HG03066 (cell line): ENCODE measurements at regions not wholly inside any gene's neighbourhood (a gene's known extent, or its start where the extent isn't known, plus 50 kb on each side); places are given as distances from the start of the nearest gene placed in this dataset.

Experiments used
- ATAC-seq: cut with Tn5 transposase; IDR thresholded peaks from one replicate; pipeline ENCODE4 v1.9.1; 2021; ENCODE audit warnings: low read depth; ENCODE audit not compliant: unreplicated experiment

DNA sequence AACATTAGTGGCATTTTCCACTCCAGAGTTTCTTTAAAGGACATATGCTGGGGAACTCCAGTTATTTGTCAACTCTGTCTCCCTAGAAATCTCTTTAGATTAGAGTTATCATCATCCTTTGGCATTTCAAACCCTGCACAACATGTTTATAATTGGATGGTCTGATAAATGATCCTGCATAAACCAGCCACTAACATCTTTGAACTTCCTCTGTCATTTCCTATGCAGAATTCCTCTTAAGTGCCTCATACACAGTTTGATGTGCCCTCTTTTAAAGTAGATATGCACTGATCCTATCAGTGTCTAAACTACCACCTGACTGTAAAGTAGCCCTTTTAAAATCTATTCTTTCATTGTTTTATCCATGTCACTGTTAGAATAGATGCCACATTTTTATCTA, 306.3 kb upstream of the IRAK1BP1 start:
- no peak for ATAC-seq

DNA sequence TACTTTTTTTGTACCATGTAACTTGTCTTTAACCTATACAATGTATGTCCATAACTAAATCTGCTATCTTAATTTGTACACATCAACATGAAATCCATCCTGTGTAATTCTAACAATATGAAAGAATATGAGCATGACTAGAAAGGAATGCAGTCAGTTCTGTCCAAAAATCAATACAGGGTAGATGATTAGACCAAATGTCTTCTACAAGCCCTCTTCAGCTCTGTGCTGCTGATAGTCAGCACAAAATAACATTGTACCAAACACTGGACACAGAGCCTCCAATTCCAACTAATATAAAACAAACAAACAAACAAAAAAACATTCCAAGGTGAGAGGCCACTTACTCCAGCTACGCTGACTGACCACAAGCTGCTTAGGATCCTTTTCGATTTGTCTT, 301.4 kb upstream of the IRAK1BP1 start:
- ATAC-seq, result no peak

DNA sequence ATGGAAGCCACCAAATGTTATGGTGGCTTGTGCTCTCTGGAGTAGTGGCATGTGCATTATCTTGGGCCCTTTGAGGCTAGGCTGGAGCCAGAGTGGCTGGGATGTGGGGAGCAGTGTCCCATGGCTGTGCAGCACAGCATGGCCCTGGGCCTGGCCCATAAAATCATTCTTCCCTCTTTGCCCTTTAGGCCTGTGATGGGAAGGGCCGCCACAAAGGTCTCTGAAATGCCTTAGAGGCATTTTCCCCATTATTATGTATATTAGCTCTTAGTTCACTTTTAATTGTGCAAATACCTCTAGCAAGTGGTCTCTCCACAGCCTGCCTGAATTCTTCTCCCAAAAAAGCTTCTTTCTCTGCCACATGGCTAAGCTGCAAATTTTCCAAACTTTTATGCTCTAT, 297.3 kb upstream of the IRAK1BP1 start:
- ATAC-seq, result no peak

DNA sequence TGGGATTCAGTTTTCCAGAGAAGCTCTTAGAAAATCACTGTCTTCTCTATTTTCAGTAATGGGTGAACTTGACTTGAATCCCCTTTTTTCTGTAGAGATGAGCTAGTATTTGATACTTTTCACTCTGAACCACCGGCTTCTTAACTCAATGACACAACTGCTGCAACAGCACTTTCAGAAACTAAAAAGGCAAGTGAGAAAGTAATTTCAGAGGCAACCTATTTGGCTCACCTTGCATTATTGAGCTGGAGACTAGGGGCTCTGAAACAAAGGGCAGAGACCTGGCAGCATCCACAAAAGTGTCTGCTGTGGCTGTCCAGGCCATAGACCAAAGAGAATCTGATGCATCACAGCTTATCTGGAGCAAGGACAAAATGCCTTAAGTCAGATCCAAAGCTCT, 289.8 kb upstream of the IRAK1BP1 start:
- no peak for ATAC-seq

DNA sequence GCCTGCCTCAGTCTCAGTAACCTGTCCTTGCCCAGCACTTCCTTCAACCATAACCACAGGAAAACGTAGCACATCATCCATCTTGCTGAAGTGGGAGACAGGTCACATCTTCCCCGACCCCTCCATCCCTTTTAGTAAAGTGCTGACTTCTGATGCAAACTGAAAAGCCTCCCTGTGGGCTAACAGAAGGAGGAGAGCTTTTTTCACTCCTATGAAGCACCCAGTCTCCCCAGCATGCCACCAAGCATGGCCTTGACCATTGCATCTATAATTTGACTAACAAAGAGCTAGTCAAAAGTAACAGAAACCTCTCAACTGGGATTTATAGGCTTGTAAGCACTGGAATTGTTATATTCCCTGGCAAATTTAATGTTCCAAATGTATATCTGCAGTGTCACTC, 288.9 kb upstream of the IRAK1BP1 start:
- no peak for ATAC-seq

DNA sequence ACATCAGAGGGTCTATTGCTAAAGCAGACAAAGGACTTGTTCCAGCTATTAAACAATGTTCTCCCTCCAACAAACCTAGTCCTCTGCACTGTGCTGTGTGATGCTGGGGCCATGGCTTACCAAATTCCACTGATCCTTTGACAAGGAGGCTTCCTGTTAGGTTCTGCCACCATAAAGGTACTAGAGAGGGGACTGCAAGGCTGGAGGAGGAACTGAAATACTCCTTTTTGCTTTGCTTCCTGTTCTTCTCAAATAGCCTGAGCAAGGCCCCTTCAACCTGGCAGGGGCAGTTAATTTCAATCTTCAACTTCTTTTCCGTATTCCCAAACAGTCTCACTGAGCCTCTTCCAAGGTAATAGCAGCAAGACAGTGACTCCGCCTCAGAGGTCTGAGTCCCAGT, 286.4 kb upstream of the IRAK1BP1 start:
- peak; percentile 90 for ATAC-seq

DNA sequence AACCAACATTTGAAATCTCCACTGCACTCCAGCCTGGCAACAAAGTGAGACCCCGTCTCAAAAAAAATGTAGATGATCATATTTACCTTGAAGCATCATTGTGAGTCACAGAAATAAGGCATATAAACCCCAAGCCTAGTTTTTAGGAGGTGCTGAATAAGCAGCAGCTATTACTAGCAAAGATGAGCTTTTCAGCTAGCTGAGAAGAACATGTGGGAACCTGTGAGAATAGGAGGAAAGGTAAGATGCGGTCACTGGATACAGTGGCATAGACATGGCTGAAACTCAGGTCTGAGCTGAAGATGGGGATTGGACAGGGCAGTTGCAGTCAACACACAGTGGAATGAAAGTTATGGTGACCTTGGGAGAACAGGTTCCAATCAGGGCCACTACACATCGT, 284.3 kb upstream of the IRAK1BP1 start:
- ATAC-seq, result no peak

DNA sequence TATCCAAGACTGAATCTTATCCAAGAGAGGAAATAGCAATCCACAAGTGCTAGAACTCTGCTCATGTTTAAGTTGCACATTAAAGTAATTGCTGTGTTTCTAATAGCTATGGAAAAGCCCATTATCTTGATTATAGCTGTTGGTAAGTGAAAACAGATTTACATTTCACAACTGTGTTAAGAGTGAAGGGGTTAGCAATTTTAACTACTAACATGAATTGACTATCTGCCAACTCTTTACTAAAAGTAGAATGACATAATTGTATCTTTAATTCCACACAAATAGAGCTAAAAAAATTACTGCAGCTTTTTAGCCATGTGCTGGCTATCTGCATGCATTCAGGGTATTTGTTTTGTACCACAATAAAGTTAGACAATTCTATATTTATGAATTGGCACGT, 277.9 kb upstream of the IRAK1BP1 start:
- no peak for ATAC-seq

DNA sequence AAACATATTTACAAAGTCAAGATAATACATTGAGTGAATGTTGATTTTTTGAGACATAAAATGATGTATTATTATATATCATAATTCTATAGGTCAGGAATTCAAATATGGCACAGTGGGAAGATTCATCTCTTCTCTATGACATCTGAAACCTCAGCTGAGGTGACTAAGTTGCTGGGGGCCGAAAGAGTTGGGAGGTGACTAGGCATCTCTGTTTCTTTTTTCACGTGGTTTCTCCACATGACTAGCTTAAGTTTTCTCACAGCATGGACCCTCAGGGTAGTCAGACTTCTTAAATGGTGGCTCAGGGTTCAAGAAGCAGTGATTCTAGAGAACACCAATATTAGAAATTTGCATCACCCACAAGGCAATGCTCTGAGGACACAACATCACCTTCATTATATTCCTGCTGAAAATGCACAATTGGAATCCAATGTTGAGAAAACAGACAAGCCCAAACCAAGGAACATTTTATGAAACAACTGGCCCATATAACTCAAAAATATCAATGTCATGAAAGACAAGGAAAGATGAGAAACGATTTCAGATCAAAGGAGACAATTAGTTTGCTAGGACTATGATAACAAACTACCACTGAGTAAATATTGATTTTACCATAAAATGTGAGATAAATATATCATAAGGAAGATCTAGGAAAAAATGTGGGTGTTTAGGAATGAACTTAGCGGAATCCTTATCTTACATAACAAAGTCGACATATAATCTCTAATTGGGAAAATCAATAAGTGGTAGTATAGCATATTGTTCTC, 273.3 kb upstream of the IRAK1BP1 start:
- ATAC-seq, result no peak

DNA sequence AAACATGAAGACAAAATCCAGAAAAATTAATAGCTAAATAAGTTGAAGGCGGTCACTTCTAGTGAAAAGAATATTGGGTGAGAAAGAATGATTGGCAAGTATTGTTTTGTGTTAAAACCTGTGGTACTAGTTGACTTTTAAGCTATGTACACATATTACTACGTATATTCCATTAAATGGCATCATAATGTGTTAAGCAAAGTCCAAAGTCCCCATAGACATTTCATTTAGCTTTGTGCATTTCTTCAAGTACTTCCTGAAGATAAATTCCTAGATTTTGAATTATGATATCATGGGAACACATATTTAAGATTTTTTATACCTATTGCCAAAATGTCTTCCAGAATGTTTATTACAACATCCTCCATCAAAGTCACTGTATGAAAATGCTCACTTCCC, 272.7 kb upstream of the IRAK1BP1 start:
- no peak for ATAC-seq

DNA sequence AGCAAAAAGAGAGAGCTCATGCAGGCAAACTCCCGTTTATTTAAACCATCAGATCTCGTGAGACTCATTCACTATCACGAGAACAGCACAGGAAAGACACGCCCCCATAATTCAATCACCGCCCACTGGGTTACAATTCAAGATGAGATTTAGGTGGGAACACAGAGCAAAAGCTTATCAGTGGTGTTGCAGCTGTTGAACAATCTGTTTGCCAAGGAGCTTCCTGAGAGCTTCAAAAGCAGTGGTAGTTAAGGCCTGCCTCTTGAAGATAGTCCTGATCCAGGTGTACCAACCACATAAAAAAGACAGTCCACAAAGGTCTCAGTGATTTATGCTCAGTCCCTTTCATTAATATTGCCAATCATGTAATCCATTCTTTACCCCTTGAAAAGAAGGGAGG, 269.4 kb upstream of the IRAK1BP1 start:
- ATAC-seq, result no peak

DNA sequence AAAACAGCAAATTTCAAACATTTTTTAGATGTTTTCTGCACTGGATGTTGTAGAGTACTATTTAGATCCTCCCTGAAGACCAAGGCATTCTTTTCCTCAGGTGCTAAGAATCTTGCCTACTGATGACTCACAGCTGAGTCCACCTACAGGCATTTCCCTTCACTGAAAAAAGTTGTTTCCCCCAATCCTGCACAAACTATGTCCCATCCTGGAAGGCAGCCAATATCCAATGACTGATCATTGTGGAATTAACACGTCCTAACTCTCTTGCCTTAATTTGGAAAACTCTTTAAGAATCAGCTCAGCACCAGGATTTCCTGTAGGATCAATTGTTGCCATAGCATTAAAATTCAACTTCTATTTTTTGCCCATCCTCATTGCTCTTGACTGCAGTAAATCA, 268.4 kb upstream of the IRAK1BP1 start:
- ATAC-seq, result no peak

DNA sequence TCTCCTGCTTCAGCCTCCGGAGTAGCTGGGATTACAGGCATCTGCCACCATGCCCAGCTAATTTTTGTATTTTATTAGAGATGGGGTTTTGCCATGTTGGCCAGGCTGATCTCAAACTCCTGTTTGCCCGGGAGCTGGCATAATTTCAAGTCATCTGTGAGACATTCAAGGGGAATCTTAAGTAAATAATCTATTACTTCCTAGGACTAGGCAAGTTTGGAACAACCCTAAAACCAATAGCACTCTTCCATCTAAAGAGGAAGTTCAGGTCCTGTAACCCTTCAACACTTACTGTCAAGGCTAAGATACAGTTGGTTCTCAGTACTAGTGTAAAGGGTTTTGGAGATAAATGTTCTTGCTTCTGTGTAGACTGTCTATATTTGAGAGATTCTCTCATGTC, 267.8 kb upstream of the IRAK1BP1 start:
- ATAC-seq, result no peak

DNA sequence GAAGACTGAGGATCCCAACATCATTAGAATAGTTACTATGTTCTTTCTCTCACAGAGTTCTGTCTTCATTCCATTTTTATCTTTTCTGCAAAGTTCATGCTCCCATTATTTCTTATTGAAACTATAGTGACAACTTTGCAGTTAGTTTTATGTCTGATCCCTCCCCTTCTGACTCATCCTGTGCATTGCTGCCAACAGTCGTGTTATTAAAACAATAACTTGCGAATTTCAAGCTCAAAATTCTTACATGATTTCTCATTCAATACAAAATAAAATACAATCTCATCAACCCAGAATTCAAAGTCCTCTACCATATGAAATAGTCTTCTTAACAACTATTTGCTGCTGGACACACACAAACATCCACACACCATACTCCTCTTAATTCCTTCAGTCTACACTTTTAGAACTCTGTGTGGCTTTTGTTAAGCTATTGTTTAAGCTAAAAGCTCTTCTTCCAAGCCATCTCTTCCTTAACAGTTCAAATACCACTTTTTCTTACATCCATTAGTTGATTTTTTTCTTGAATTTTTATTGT, 261.4 kb upstream of the IRAK1BP1 start:
- ATAC-seq, result no peak

DNA sequence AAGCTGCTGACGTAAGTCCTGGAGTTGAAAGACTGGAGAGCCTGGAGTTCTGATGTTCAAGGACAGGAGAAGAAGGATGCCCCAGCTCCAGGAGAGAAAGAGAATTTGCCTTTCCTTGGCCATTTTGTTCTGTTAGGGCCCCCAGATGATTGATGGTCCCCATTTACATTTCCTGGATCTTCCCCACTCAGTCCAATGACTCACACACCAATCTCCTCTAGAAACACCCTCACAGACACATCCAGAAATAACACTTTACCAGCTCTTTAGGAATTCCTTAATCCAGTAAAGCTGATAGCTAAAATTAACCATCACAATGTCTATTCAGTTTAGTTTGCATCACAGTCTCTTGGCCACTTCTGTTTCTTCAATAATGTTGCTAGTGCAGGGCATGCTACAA, 260.2 kb upstream of the IRAK1BP1 start:
- no peak for ATAC-seq

DNA sequence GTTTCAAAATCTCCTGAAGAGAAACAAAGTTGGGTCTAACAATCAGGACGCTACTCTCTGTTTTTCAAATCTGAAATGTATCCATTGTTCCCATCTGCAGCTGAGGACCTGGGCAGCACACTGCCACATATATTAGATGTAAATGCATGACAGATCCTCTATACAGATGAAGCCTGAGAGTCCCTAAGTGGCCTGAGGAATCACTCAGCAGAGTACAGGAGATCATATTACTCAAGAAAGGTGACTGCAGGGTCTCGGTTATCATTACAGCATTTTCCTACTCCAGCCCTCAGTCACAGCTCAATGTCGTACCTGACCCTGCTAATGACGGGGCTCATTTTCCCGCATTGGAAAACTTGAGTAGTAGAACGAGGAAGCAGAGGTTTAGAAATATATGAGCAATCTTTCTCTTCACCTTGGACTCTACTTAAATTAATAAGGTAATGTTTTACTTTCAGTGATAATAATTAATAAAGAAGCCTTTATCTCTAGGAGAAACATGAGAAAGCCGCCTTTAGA, 256.2 kb upstream of the IRAK1BP1 start:
- ATAC-seq, result no peak

DNA sequence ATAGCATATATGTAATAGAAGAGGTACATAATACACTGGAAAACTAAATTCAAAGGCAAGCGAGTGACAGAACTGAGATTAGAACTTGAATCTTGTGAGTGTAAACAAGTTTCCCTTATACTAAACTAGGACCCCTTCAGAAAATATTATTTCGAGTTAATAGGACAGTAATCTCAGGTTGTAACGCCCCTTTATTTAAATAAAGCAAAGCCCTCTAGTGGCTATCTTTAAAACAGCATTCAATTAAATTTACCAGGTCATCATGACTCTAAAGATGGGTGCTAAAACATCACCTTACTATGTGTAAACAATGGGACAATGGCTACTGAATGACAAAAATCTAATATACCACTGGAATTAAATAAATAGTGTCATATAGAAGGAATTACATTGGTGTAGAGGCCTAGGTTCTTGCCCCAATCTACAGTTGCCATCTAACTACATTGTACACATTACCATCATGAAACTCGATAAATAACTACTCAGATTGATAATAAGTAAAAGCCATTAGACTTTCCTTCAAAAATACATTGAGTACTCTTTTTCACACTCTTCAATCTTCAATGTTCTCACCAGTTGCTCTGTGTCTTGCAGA, 255.4 kb upstream of the IRAK1BP1 start:
- no peak for ATAC-seq

DNA sequence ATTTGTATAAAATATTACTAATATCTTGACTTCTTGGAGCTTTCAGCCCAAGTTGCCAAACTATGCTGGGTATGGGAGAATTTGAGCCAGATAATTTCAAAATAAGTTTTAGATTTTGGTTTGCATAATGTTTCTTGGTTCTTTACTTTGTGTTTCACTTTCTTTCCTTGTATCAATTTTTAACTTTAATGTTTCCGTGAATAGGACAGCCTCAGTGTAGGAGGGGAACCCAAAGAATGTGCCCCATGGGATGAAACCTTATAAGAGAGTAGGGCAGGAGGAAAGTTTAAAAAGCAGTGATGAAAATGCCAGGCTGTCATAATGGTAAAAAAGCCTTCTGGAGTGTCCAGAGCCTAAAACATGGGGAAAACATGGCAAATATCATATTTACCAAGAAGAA, 252.4 kb upstream of the IRAK1BP1 start:
- peak; percentile 59 for ATAC-seq

DNA sequence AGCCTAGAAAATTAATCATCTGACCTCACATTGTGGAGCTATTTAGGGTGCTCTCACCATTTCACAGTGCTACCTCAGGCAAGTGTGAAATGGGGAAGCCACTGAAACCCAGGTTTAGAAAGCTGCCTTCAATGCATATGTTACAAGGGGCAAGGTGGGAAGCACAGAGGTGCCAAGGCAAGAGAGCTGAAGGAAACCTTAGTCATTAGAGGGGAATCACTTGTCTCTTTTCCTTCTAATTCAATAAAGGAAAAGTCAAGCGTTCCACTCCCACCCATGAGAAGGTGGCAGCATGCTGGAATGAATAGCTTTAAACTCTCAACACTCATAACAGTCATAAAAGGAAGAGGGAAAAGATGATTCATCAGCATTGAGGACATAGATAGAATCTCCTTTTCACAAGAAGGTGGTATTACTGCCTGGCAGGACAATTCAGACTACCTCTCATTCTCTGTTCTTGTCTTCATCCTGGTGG, 251.9 kb upstream of the IRAK1BP1 start:
- peak; percentile 78 for ATAC-seq

DNA sequence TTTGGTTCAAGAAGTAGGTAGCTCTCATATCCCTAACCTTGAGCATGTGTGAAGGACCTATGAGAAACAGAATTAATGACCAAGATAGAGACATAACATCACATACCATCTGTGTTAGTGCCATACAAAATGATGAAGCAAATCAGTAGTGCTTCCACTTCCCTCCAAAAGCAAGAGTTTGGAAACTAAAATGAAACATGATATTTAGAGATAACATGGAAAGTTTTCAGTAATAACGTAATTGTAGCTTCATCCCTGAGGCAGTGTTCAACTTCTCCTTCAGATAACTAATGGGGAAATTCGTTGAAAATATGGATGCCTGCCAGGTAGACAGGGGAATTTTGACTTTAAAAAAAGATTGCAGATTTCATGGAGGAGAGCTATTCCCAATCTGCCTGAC, 248.4 kb upstream of the IRAK1BP1 start:
- ATAC-seq, result no peak

DNA sequence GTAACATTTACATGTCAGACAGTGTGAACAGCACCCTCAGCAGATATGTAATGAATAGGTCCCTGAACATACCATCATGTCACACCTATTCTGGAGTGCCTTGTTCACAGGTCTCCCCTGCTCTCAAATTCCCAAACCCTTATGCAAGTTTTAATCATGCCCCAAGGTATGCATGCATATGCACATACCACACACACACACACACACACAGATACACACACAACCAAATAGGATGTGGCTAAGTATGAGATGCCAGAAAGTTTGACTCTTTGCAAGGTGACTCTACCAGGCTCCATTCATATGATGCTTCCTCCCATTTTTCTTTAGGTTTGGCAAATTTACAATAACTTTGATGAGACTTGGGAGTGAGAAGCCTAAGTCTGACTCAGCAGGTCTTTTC, 243.8 kb upstream of the IRAK1BP1 start:
- no peak for ATAC-seq

DNA sequence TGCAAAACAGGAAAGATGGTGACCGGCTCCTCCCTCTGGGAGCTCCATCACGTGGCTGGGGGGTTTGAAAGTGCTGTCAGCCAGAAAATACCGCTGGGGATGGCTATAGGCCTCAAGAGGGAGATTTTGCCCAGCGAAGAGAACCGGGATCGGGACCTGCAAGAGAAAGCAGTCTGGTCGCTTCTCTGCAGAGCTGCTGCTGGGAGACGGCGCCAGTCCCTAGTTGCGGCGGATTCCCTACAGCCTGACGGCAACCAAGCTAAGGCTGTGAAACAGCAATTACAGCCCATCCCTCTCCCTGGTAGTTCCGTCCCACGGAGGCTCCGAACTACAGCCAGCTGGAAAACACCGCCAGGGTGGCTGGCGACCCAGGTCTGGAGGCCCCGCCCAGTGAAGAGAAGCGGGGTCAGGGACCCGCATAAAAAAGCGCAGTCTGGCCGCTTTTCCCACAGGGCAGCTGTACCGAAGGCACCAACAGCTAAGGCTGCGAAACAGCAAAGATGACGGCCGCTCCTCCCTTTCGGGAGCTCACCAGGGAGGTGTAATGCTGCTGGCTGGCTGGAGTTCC, 238.1 kb upstream of the IRAK1BP1 start:
- ATAC-seq, result no peak
